Hippocampal formation (tissue), 2 donors: ENCODE measurements at regions not wholly inside any gene's neighbourhood (a gene's known extent, or its start where the extent isn't known, plus 50 kb on each side); places are given as distances from the start of the nearest gene placed in this dataset.
"Not testable (repeated sequence)": the region's sequence is repeated elsewhere in the genome, so short reads cannot be mapped to it uniquely, and the experiment has no call there.

Source experiments
- DNase-seq, 2 donors: peaks; one replicate each; lab custom pipeline; 2025; lab: John Stamatoyannopoulos, UW

GRCh38 chr14:84877061-84877460, 652.9 kb upstream of the FLRT2 start:
- DNase-seq: no peak

DNA sequence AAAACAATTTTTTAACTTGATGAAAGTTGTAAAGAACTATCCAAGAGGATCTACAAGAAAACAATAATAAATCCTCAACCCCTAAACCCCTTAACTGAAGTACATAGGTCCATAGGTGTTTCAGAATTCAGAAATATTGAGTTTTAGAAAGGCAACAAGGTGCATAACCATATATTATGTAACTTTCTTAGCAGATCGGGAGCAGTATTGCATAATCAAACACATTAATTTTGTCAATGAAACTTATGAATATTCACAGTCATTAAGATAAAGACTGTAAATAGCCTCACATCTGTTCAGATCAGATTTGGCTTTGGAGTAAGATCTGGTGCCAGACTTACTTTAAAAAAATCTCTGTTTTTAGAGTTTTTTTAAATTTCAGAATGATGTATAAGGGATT, 647.1 kb upstream of the FLRT2 start:
- no peak for DNase-seq

GRCh38 chr14:84885061-84885460, 644.9 kb upstream of the FLRT2 start:
- no peak for DNase-seq

- DNase-seq: no peak
Observed at GRCh38 chr14:84891404-84891803, 638.5 kb upstream of the FLRT2 start.

- DNase-seq: no peak
Observed at GRCh38 chr14:84894254-84894653, 635.7 kb upstream of the FLRT2 start.

- no peak for DNase-seq
Observed at GRCh38 chr14:84922370-84922769, 607.6 kb upstream of the FLRT2 start.

GRCh38 chr14:84926656-84927055, 603.3 kb upstream of the FLRT2 start:
- no peak for DNase-seq

DNA sequence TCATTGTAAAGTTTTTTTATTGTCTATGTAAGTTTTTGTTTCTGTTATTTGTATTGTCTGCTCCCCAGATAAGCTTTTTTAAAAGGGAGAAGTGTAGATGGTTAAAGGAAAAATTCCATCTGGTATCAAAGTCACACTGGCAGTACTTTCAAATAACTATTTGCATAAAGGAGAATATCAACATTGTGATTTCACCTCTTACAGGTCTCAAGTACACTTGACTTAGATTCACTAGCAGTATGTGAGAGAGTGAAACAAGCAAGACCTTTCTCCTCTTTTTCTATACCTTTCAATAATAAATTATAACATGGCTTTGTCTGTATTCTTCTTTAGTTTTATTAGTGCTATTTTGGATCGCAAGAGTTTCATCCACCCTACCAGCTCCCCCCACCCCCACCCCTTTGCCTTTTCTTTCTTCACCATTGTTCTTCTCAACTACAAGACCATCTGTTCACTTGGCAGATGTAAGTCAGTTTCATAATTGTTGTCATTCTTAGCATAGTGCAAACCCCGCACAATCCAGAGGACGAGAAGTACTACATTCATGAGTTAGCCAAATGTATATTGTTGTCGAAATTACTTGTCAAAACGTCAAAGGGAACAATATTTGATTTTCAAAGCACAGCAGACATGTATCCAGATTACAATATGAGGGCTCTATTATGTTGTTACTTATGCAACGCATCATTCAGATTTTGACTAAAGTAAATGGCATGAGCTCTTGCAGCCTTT, 602.7 kb upstream of the FLRT2 start:
- no peak for DNase-seq

DNA sequence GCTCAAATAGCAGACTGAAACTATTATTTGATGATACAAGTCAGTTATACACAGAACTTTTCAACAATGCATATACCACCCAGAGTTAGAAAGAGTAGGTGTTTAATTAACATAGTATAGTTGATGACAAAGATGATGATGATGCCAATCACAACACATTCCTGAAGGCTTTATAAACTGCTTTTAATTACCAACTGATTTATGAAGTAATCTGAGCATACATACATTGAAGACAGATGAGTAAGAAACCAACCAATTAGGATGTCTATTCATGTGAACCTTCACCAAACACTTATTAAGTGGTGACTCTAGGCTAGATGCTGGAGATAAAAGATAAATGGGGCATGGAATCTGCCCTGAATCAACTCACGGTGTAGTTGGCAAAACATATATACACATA, 600.9 kb upstream of the FLRT2 start:
- DNase-seq: no peak

DNA sequence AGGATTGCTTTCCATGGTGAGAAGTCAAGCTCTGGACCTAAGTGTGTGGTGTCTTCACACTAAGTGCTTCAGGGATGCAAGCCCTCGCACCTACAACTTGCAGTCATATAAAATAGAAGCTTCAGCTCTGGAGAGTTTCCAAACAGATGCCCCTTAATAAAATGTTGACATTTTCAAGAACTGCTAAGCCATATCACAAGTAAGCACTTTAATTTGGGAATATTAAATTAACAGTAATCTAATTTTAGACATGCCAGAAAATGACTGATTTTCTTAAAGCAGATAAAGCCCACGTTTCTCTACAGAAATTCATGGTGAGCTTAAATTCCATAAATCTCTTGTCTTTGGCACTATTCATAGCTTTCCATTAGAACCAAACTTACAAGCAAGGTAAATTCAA, 600.1 kb upstream of the FLRT2 start:
- no peak for DNase-seq

- no peak for DNase-seq
Observed at GRCh38 chr14:84937016-84937415, 592.9 kb upstream of the FLRT2 start.

DNA sequence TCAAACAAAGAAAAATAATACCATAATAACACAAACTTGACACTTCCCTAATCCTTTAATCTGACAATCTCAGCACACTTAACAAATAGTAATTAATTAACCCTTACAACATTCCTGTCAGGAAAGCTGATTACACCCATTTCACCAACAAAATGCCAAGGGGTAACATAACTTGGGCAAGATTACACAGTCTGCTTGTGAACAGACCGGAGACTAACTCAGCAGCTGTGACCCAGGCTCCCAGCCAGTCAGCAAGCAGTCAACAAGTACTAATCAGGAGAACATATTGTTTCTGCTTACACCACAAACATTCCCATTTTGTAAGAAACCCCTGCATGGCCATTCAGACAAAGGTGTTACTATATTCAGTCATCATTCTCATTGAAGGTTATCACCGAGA, 592.5 kb upstream of the FLRT2 start:
- no peak for DNase-seq

- not testable (repeated sequence) for DNase-seq
Observed at GRCh38 chr14:84944901-84945300, 585.0 kb upstream of the FLRT2 start.

DNA sequence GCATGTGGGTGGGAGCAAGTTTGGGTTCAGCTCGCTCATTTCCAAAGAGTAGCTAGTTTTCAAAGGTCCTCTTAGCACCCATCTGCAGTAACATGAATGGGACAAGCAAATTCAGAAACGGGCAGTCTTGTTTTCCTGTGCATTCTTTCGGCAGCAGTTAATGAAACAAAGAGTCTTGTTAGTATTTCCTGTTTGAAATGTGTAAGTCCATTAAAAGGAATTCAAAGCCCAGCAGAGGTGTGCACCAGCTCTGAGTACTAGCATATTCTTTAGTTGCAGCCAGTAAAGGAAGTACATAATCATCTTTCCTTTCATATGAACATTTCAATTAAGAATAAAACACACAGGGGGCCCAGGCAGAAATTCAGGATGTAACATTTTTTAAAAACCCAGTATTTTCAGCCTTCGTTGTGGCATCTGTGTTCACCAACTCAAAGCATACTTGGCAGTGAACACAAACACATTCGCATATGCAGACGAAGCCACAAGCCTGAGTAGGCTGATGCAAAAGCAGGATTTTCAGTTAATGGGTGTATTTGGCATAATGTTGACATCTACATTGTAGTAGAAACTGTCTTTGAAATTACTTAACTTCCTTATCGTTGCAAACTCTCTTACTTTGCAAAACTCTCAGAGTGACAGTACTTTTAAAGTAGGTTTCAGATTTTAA, 570.0 kb upstream of the FLRT2 start:
- DNase-seq: no peak

GRCh38 chr14:84961637-84962036, 568.3 kb upstream of the FLRT2 start:
- DNase-seq: no peak

DNA sequence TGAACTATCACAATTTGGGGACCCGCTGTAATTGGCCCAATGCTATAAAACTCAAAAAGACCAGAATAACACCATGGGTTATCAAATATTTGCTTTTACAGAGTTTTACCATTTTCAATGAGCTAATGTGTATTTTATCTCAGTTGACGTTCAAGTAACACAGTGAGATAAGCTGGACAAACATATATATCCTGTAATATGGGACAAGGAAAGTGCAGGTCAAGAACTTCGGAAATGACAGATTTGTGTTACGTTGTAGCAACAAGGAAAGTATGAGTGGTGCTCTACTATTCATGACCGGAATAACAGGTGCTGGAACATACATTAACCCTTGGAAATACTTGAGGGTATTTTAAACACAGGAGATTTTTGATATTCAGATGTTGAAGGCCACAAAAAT, 566.4 kb upstream of the FLRT2 start:
- DNase-seq: no peak

GRCh38 chr14:84965279-84965678, 564.7 kb upstream of the FLRT2 start:
- no peak for DNase-seq

DNA sequence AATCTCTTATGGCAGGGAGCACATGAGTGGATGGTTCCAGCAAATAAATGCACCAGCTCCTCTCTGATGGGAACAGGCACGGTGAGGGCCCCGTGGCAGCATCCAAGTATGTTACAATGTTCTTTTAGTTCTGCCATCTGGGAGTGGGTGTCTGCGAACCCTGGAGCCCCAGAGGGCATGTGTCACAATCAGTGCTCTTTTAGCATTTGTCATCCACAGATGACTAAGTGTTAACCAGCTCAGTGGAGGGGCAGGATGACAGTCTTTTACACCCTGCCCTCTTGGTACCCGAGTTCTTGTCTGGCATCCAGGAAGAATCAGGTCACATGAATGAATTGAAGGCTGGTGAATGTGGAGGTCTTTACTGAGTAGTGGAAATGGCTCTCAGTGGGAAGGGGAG, 560.4 kb upstream of the FLRT2 start:
- DNase-seq: no peak

DNA sequence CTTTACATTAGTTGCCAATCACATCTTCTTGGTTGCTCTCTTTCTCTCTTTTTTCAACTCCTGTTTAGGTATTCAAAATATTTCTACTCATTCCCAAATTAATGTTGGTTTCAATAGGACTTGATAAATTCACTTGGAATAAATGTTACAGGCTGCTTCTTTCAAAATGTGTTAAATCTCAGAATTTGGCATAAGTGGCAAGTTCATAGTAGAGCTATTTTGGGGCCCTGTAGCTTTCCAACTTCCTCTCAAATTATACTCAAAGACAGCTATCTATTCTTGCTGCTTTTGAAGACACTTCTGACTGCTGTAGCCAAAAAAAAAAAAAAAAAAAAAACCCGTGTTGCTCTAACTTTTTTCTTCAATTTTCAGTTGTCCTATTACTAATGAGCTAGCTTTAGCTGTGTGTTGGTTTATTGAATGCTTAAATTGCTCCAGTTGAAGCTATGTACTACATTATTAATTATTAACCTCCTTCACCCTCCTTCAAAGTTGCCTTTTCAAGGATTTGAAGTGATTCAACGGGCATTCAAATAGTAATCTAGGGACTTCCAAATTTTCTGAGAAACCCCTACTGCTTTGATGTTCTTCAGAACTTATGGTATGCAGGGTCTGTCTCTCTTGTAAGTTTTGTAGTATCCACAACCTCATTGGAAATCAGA, 554.6 kb upstream of the FLRT2 start:
- DNase-seq: no peak

DNA sequence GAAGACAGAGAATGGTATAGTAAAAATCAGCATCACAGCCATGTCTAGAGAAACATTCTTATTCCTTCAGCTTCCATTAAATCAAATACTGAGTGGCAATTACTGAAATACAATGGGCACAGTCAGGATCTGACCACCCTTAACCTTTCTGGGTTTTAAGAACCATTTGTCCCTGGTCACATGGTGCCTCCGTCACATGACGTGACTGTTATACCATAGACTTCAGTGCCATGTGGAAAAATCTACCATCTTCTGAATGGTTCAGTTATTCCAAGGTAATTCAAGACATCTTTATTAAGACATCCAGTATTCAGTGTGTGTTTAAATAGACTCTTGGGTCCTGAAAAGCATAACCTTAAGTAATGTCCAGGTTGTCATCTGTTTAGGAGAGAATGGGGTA, 553.1 kb upstream of the FLRT2 start:
- no peak for DNase-seq

- no peak for DNase-seq
Observed at GRCh38 chr14:84987042-84987441, 542.9 kb upstream of the FLRT2 start.

- no peak for DNase-seq
Observed at GRCh38 chr14:84988357-84988756, 541.6 kb upstream of the FLRT2 start.

GRCh38 chr14:84991021-84991420, 538.9 kb upstream of the FLRT2 start:
- no peak for DNase-seq
